Progenitor cell of endocrine pancreas (in vitro differentiated cells): ENCODE measurements at regions not wholly inside any gene's neighbourhood (a gene's known extent, or its start where the extent isn't known, plus 50 kb on each side); places are given as distances from the start of the nearest gene placed in this dataset.
"Not testable (repeated sequence)": the region's sequence is repeated elsewhere in the genome, so short reads cannot be mapped to it uniquely, and the experiment has no call there.

ENCODE experiments used
- DNase-seq: peaks from one replicate; pipeline ENCODE4 v3.0.0; 2021; ENCODE audit warnings: low spot score; ENCODE audit not compliant: unreplicated experiment
- H3K27ac Mint-ChIP-seq: 2 replicates; pipeline ENCODE4 v1.8.0; 2021; ENCODE audit warnings: mild to moderate bottlenecking, moderate library complexity, mixed read lengths
- H3K27me3 Mint-ChIP-seq: 2 replicates; pipeline ENCODE4 v1.8.0; 2021; ENCODE audit warnings: mixed read lengths
- H3K36me3 Mint-ChIP-seq: 2 replicates; pipeline ENCODE4 v1.8.0; 2022; ENCODE audit warnings: mixed read lengths; ENCODE audit not compliant: insufficient read depth
- H3K4me1 Mint-ChIP-seq: 2 replicates; pipeline ENCODE4 v1.8.0; 2021; ENCODE audit warnings: low read depth, mixed read lengths
- H3K4me3 Mint-ChIP-seq: 2 replicates; pipeline ENCODE4 v1.8.0; 2021; ENCODE audit warnings: low read depth, mild to moderate bottlenecking, moderate library complexity, mixed read lengths
- H3K9me3 Mint-ChIP-seq: 2 replicates; pipeline ENCODE4 v1.8.0; 2021; ENCODE audit warnings: low read depth, mixed read lengths
- TF ChIP-seq, protein P1 (sequence below): fragments of 200-600 bp; sonication (generic); IDR thresholded peaks from one replicate; pipeline ENCODE4 v1.5.0; 2021; ENCODE audit warnings: antibody characterized with exemption, mild to moderate bottlenecking; ENCODE audit not compliant: unreplicated experiment

GRCh38 chr10:31242902-31243301, 76.1 kb upstream of the ZEB1 start:
- peaks cover 3% of the 10 kb centered on the region for H3K9me3 Mint-ChIP-seq
- no peak for DNase-seq
- H3K4me3 Mint-ChIP-seq = no peak overlapping the region
- TF ChIP-seq, protein P1, sequence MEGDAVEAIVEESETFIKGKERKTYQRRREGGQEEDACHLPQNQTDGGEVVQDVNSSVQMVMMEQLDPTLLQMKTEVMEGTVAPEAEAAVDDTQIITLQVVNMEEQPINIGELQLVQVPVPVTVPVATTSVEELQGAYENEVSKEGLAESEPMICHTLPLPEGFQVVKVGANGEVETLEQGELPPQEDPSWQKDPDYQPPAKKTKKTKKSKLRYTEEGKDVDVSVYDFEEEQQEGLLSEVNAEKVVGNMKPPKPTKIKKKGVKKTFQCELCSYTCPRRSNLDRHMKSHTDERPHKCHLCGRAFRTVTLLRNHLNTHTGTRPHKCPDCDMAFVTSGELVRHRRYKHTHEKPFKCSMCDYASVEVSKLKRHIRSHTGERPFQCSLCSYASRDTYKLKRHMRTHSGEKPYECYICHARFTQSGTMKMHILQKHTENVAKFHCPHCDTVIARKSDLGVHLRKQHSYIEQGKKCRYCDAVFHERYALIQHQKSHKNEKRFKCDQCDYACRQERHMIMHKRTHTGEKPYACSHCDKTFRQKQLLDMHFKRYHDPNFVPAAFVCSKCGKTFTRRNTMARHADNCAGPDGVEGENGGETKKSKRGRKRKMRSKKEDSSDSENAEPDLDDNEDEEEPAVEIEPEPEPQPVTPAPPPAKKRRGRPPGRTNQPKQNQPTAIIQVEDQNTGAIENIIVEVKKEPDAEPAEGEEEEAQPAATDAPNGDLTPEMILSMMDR = no peak
- H3K36me3 Mint-ChIP-seq = no peaks in the 10 kb centered on the region
- H3K4me1 Mint-ChIP-seq = no peaks in the 10 kb centered on the region
- no peak overlapping the region for H3K27ac Mint-ChIP-seq
- peaks cover 3% of the 10 kb centered on the region for H3K27me3 Mint-ChIP-seq

- H3K4me3 Mint-ChIP-seq, H3K27ac Mint-ChIP-seq, H3K4me1 Mint-ChIP-seq, H3K36me3 Mint-ChIP-seq, H3K9me3 Mint-ChIP-seq, DNase-seq, H3K27me3 Mint-ChIP-seq: not testable (repeated sequence)
Observed at GRCh38 chr10:31251118-31251517, 67.9 kb upstream of the ZEB1 start.

DNA sequence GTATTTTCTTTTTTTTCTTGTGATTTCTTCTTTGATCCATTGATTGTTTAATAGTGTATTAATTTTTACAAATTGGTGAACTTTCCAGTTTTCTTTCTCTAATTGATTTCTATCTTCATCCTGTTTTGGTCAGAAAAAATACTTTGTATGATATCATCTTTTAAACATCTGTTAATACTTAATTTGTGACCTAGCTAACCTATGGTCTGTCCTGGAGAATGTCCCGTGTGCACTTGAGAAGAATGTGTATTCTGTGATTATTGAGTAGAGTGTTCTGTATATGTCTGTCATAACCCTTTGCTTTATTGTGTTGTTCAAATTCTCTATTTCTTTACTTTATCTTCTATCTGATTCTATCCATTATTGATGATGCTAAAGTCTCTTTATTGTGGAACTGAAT, 65.8 kb upstream of the ZEB1 start:
- no peaks in the 10 kb centered on the region for H3K9me3 Mint-ChIP-seq
- no peak overlapping the region for H3K27ac Mint-ChIP-seq
- H3K4me1 Mint-ChIP-seq = no peaks in the 10 kb centered on the region
- TF ChIP-seq, protein P1 = no peak
- no peaks in the 10 kb centered on the region for H3K36me3 Mint-ChIP-seq
- H3K4me3 Mint-ChIP-seq = no peak overlapping the region
- no peak for DNase-seq
- no peaks in the 10 kb centered on the region for H3K27me3 Mint-ChIP-seq

DNA sequence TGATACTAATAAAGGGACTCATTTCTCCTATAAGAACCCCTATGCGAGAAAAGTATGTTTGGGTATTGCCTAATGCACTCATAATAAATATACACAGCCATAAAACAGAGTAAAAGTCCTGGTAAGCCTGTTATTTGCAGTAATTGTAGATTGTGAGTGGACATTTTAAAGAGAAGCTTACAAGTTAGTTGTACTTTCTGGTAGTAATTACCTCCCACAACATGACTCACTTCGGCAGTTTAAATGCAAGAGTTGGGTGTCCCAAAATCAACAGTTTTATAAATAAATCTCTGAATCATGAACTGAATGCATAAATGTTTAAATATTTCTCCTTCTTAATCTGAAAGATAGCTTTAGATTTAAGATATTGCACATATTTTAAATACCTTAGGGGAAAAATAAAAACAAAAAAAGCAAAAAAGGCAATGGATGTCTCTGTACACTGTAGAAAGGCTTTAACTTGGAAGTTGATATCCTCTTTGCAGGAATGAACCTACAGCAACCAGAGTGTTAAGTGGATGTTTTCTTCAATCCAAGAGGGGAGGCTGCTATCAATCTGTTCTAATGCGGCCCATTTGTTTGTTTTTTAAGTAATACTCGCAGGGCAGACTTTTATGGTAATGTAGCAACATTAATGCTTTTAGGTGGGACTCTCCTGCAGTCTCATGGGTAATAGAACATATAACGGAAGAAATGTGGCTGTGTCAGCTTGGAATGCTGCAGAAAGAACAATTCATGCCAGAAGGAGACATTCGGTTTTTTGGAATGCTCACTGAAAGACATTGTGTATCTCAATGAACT, 57.3 kb upstream of the ZEB1 start:
- TF ChIP-seq, protein P1 = no peak
- H3K27me3 Mint-ChIP-seq = no peaks in the 10 kb centered on the region
- H3K36me3 Mint-ChIP-seq = no peaks in the 10 kb centered on the region
- H3K4me3 Mint-ChIP-seq = no peak overlapping the region
- H3K27ac Mint-ChIP-seq = no peak overlapping the region
- H3K4me1 Mint-ChIP-seq = no peaks in the 10 kb centered on the region
- no peak for DNase-seq
- no peaks in the 10 kb centered on the region for H3K9me3 Mint-ChIP-seq

DNA sequence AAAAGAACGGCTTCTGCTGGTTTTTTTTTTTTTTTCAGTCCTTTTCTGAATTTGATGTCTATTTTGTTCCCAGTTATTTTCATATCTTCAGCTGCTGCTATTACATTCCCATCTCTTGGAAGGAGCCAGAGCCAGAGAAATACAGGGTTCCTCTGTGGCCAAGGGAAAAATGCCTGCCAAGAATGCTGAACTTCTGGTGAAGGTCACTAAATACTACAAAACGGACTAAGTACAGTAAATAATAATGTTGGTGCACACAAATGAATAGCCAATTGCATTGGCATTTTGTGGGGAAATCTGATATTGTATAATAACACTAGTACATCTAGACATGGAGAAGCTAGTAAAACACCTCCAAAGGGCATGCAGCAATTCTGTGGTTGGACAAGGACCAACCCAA, 56.3 kb upstream of the ZEB1 start:
- DNase-seq = no peak
- Mint-ChIP-seq H3K27me3 (no peaks in the 10 kb centered on the region), H3K36me3 (no peaks in the 10 kb centered on the region), H3K4me1 (no peaks in the 10 kb centered on the region), H3K27ac (no peak overlapping the region), H3K4me3 (no peak overlapping the region), H3K9me3 (no peaks in the 10 kb centered on the region)
- TF ChIP-seq, protein P1 = no peak

DNA sequence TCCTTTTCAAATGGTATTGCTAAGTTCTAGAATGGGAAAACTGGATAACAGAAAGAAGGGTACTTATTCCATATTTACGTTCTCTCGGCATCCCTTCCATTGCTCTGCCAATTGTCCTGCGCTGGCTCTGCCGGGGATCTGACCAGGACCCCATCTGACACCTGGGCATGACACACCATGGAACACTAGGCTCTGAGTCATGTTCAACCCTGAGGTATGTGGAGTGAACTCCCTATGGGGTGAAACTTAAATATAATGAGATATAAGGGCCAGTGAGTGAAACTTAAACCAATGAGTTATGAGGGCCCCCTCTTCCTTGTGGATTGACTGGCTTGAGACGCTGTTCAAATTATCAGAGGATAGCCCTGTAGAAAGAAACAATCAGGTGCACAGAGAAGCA, 55.1 kb upstream of the ZEB1 start:
- Mint-ChIP-seq H3K27ac (no peak overlapping the region), H3K36me3 (no peaks in the 10 kb centered on the region), H3K4me1 (no peaks in the 10 kb centered on the region), H3K27me3 (no peaks in the 10 kb centered on the region), H3K9me3 (no peaks in the 10 kb centered on the region), H3K4me3 (no peak overlapping the region)
- DNase-seq = no peak
- TF ChIP-seq, protein P1 = no peak
